GM12878 (cell line): ENCODE measurements at regions not wholly inside any gene's neighbourhood (a gene's known extent, or its start where the extent isn't known, plus 50 kb on each side); places are given as distances from the start of the nearest gene placed in this dataset.

Experiments
- CEBPB ChIP-seq, 2 experiments: fragments of 150-350 bp in 1 of 2; IDR thresholded peaks; 2 replicates each; pipeline ENCODE4 v1.6.1; 2012 to 2014; ENCODE audit warnings: low read depth in 2 of 2, low read length in 2 of 2, borderline replicate concordance in 1 of 2, inconsistent platforms in 1 of 2
- CEBPZ ChIP-seq: fragments of 150-350 bp; IDR thresholded peaks from 2 replicates; pipeline ENCODE4 v1.6.1; 2016; ENCODE audit warnings: low read depth, low read length
- CUX1 ChIP-seq: IDR thresholded peaks from 2 replicates; pipeline ENCODE4 v1.6.1; 2012; ENCODE audit warnings: improper control_type of control experiment, low read depth, low read length; ENCODE audit not compliant: insufficient replicate concordance
- E2F4 ChIP-seq: IDR thresholded peaks from 2 replicates; pipeline ENCODE4 v1.6.1; 2012; ENCODE audit warnings: low read depth, low read length, improper control_type of control experiment
- GABPA ChIP-seq: IDR thresholded peaks from 2 replicates; pipeline ENCODE4 v1.6.1; 2014; ENCODE audit warnings: antibody characterized with exemption, low read depth, mild to moderate bottlenecking, inconsistent platforms
- HDAC6 ChIP-seq: fragments of 200-600 bp; sonication (generic); IDR thresholded peaks from one replicate; pipeline ENCODE4 v1.8.0; 2017; ENCODE audit warnings: antibody characterized with exemption; ENCODE audit not compliant: unreplicated experiment
- IKZF2 ChIP-seq, 2 experiments: fragments of 450-650 bp; IDR thresholded peaks; 2 replicates each; pipeline ENCODE4 v1.6.1; 2017; ENCODE audit warnings: mild to moderate bottlenecking in 2 of 2, moderate library complexity in 2 of 2
- SREBF1 ChIP-seq: IDR thresholded peaks from 2 replicates; pipeline ENCODE4 v1.6.1; 2012; ENCODE audit warnings: mild to moderate bottlenecking, low read length
- SREBF2 ChIP-seq: IDR thresholded peaks from 2 replicates; pipeline ENCODE4 v1.6.1; 2012; ENCODE audit warnings: mild to moderate bottlenecking, low read length
- TF ChIP-seq, protein P1 (sequence below): IDR thresholded peaks from 2 replicates; pipeline ENCODE4 v1.6.1; 2012; ENCODE audit warnings: low read depth, low read length, improper control_type of control experiment

DNA sequence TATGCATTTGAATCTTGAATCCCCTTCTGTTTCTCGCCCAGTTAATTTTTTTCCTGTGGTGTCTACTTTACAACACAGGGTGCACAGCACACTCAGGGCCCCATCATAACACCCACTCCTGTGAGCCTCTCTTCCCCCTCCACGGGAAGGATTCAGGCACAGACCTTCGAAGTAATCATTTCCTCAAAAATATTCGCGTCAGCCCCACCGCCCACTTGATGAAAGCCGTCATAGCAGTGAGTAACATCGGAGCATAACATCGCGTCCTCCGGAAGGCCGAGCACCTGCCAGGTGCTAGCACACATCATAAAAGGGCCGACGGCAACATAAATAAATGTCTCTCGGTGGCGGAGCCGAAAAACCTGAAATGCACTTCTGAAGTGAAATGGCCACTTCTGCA, 201.7 kb upstream of the ADARB2 start (continued):
- no peak for TF ChIP-seq HDAC6
- TF ChIP-seq CUX1, result no peak
- no peak for TF ChIP-seq GABPA
- TF ChIP-seq CEBPB (IDR thresholded peaks at IDR 0.05; ENCODE audit: borderline replicate concordance in 1 of 2, low read depth in 2 of 2, low read length in 2 of 2), result no peak
- no peak for TF ChIP-seq IKZF2 (IDR thresholded peaks at IDR 0.05)
- TF ChIP-seq, protein P1, sequence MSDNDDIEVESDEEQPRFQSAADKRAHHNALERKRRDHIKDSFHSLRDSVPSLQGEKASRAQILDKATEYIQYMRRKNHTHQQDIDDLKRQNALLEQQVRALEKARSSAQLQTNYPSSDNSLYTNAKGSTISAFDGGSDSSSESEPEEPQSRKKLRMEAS, result no peak
- TF ChIP-seq SREBF2, result no peak
- no peak for TF ChIP-seq CEBPZ
- TF ChIP-seq SREBF1, result no peak
- no peak for TF ChIP-seq E2F4
